WI38 (cell line): ENCODE measurements at regions not wholly inside any gene's neighbourhood (a gene's known extent, or its start where the extent isn't known, plus 50 kb on each side); places are given as distances from the start of the nearest gene placed in this dataset.

Experiments
- H3K4me3 ChIP-seq: 2 replicates; pipeline ENCODE4 v1.5.1; 2011; ENCODE audit warnings: low read depth, mild to moderate bottlenecking, control low read depth, low read length
- TF ChIP-seq, protein P1 (sequence below): IDR thresholded peaks from 2 replicates; pipeline ENCODE4 v1.5.1; 2012; ENCODE audit warnings: low read depth, mild to moderate bottlenecking, control low read depth, low read length

DNA sequence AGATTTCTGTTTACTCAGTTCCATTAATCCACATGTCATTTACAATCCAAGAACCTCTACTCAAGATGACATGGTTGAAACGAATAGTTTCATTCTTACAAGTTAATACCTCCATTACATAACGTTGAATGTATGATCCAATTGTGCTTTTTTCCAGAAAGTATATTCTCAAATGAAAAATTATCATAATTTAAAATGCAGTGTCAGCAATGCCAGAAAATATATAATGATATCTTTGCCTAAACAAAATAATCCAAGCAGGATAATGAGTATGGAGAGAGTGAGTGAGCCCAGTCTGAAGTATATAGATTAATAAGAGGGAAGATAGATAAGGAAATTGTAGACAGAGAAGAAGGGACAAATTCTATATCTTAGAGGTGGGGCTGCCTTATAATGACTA, 505.0 kb downstream of the CENPC start:
- TF ChIP-seq, protein P1, sequence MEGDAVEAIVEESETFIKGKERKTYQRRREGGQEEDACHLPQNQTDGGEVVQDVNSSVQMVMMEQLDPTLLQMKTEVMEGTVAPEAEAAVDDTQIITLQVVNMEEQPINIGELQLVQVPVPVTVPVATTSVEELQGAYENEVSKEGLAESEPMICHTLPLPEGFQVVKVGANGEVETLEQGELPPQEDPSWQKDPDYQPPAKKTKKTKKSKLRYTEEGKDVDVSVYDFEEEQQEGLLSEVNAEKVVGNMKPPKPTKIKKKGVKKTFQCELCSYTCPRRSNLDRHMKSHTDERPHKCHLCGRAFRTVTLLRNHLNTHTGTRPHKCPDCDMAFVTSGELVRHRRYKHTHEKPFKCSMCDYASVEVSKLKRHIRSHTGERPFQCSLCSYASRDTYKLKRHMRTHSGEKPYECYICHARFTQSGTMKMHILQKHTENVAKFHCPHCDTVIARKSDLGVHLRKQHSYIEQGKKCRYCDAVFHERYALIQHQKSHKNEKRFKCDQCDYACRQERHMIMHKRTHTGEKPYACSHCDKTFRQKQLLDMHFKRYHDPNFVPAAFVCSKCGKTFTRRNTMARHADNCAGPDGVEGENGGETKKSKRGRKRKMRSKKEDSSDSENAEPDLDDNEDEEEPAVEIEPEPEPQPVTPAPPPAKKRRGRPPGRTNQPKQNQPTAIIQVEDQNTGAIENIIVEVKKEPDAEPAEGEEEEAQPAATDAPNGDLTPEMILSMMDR, result no peak
- no peak overlapping the region for H3K4me3 ChIP-seq

DNA sequence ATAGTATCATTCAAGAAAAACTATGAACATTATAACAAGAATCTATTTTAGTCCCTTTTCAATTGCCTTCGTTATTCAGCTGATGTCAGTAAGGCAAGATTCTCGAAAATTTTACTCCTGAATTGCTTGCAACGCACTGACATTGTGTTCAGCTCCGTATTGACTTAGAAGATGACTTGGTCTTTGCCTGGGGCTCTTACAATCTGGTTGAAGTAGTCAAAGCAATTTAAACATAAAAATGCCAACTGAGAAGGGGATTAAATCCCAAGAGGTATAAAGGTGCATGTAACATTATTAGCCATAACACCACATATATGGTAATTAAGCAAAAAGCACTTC, 507.1 kb downstream of the CENPC start:
- TF ChIP-seq, protein P1, result no peak
- H3K4me3 ChIP-seq, result no peak overlapping the region

DNA sequence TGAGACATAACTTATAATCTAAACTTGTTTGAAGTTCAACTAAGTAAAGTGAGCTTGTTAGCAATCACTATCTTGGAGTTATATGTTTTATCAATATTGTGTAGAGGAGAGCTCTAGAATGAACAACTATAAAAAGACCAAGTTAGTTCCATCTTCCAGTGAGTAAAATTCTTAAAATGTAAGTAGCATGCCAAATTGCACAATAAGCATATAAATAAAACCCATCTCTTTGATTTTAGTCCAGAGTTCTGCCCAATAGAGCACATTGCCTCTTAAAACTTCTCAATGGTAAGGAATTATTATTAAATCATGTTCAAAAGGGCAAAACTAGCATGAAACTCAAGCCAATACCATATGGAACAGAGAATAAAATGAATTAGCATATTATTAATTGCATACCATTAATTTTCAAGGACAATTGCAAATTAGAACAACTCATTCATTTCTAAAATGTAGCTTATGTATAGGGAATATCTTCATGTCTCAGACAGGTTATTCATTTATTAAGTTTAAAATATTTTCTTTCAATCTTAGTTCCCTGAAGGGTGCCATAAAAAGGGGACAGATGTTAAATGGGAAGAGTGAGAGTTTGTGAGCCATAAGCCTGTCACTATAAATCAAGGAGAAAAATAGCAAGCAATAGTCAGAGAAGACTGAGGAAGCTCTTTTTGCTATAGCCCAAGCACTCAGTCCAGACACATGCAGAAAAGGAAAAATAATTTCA, 507.6 kb downstream of the CENPC start:
- H3K4me3 ChIP-seq, result no peak overlapping the region
- TF ChIP-seq, protein P1, result no peak

DNA sequence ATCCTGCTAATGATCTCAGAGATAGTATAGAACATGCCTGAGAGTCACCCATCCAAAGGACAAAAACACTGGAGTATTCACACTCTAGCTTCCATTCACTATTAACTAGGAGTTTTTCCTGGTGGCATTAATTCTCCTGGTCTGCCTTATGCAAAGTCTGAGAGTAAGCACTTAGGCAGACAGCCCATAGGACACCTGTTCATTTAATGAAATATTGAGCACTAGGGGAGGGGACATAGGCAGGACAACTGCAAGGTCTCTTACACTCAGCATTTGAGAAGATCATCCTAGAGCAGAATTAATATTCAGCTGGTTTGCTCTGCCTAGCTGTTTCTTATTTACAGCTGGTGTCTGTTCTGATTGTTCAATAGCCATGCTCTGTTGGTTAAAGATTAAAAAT, 508.5 kb downstream of the CENPC start:
- H3K4me3 ChIP-seq, result no peak overlapping the region
- TF ChIP-seq, protein P1, result no peak

DNA sequence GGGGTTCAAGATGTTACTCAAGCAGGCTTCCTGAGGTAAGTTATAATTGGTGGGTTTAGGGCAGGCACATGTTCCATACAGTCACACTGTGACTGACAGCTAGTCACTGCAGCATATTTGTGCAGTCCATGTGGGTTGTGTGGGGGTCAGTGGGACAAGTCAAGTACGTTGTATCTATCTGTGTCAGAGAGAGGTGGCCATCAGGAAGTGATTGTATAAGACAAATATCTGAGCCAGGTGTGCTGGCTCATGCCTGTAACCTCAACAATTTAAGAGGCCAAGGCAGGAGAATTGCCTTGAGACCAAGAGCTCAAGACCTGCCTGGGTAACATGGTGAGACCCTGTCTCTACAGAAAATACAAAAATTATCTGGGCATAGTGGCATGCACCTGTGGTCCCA, 509.3 kb downstream of the CENPC start:
- H3K4me3 ChIP-seq, result no peak overlapping the region
- TF ChIP-seq, protein P1, result no peak

DNA sequence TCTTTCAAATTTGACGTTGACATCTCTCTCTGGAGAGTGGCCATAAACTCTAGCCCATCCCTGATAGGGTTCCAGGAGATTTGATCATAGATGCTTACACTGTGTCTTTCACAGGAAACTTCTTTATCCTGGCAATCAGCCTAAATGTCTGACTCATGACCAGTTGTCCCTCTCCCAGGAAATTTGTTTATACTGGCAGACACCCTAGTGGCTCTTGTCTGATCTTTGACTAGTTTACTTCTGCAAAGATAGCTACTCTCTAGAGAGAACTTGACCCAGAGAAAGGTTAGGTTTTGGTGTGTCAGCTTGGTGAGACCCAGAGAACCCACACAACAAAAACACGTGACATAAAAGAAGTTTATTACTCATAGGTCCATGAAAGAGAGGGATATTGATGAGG, 509.8 kb downstream of the CENPC start:
- H3K4me3 ChIP-seq, result no peak overlapping the region
- TF ChIP-seq, protein P1, result no peak

DNA sequence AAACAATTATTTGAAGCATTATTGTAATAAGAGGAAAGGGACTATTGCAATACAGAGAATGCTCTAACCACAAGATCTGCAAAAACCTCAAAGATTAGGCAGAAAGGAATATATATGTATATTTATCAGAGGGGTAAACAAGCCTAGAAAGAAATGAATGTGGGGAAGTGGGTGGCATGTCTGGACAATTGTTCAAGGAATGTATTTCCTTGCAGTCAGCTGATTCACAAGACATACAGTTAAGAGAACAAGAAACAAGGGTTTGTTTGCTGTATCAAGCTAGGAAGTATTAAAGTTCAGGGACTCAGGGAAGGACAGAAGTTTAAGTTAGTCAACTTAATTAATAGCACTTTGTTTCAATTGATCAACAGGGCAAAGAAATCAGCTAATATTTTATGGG, 514.7 kb downstream of the CENPC start:
- TF ChIP-seq, protein P1, result no peak

More for the DNA sequence above, 514.7 kb downstream of the CENPC start:
- H3K4me3 ChIP-seq, result no peak overlapping the region
